Mesothelial cell of epicardium (in vitro differentiated cells): ENCODE measurements at regions not wholly inside any gene's neighbourhood (a gene's known extent, or its start where the extent isn't known, plus 50 kb on each side); places are given as distances from the start of the nearest gene placed in this dataset.

Source experiments
- DNase-seq, 2 experiments: peaks; one replicate each; pipeline ENCODE4 v3.0.0; 2021; ENCODE audit warnings: low spot score in 2 of 2; ENCODE audit not compliant: unreplicated experiment in 2 of 2
- H3K27ac Mint-ChIP-seq: 2 replicates; pipeline ENCODE4 v1.8.0; 2021; ENCODE audit warnings: mixed read lengths
- H3K27me3 Mint-ChIP-seq: 2 replicates; pipeline ENCODE4 v1.8.0; 2021; ENCODE audit warnings: low read depth, mixed read lengths
- H3K36me3 Mint-ChIP-seq: 2 replicates; pipeline ENCODE4 v1.8.0; 2021; ENCODE audit warnings: mixed read lengths
- H3K4me1 Mint-ChIP-seq: 2 replicates; pipeline ENCODE4 v1.8.0; 2021; ENCODE audit warnings: mixed read lengths
- H3K4me3 Mint-ChIP-seq: 2 replicates; pipeline ENCODE4 v1.8.0; 2021; ENCODE audit warnings: mild to moderate bottlenecking, moderate library complexity, mixed read lengths
- H3K9me3 Mint-ChIP-seq: 2 replicates; pipeline ENCODE4 v1.8.0; 2021; ENCODE audit warnings: mixed read lengths
- TF ChIP-seq, protein P1 (sequence below): fragments of 200-600 bp; sonication (generic); IDR thresholded peaks from one replicate; pipeline ENCODE4 v1.5.0; 2021; ENCODE audit warnings: antibody characterized with exemption; ENCODE audit not compliant: unreplicated experiment

DNA sequence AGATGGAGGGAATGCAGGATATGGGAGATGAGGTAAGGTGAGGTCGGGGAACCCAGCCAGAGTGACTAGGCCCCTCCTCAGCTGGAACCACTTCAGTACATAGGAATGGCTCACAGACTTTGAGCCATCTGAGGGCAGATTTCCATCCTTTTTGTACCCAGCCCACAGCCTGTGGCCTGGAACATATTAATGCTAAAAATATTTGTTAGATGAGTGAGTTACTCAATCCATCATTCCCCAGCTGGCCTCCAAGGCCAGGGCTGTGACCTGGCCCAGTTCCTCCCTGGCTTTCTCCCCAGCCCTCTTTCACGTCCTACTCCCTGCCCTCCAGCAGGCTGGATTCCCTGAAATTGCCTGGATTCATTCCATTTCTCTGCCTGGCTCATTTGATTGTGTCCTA, 57.2 kb upstream of the PRDM11 start:
- peaks cover 31% of the 10 kb centered on the region for H3K4me1 Mint-ChIP-seq
- DNase-seq, result no peak
- H3K9me3 Mint-ChIP-seq, result no peaks in the 10 kb centered on the region
- no peak overlapping the region for H3K4me3 Mint-ChIP-seq
- TF ChIP-seq, protein P1, sequence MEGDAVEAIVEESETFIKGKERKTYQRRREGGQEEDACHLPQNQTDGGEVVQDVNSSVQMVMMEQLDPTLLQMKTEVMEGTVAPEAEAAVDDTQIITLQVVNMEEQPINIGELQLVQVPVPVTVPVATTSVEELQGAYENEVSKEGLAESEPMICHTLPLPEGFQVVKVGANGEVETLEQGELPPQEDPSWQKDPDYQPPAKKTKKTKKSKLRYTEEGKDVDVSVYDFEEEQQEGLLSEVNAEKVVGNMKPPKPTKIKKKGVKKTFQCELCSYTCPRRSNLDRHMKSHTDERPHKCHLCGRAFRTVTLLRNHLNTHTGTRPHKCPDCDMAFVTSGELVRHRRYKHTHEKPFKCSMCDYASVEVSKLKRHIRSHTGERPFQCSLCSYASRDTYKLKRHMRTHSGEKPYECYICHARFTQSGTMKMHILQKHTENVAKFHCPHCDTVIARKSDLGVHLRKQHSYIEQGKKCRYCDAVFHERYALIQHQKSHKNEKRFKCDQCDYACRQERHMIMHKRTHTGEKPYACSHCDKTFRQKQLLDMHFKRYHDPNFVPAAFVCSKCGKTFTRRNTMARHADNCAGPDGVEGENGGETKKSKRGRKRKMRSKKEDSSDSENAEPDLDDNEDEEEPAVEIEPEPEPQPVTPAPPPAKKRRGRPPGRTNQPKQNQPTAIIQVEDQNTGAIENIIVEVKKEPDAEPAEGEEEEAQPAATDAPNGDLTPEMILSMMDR, result no peak
- no peak overlapping the region for H3K27ac Mint-ChIP-seq
- H3K27me3 Mint-ChIP-seq, result peaks cover 11% of the 10 kb centered on the region
- H3K36me3 Mint-ChIP-seq, result no peaks in the 10 kb centered on the region

DNA sequence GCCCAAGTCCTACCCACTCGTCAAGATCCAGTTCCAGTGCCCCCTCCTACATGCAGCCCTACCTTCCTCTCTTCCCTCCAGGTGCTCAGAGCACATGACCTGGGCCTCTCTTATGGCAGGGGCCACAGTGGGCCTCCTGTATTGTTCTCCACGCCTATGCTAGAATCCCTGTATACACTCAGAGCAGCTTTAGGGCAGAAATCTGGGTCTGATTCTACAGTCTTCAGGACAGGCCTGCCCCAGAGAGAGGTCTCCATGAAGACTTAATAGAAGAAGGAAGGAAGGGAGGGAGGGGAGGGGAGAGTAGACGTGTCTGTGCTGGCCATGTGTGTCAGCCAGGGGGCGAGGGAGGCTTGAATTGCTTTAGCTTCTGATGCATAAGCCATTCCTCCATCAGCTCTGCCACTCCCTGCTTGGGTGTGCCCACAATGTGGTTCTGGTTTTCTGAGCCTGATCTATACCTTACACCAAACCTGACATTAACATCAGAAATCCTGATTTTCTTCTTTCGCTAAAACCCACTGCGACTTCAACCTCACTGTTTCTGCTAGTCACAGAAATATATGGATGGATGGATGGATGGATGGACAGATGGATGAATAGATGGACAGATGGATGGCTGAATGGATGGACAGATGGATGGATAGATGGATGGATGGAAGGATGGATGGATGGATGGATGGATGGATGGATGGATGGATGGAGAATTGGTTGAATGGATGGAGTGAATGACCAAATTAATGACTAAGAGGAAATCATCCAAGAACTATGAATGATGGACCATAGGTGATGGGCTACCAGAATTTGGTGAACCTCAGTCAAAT, 56.6 kb upstream of the PRDM11 start:
- no peaks in the 10 kb centered on the region for H3K36me3 Mint-ChIP-seq
- peaks cover 8% of the 10 kb centered on the region for H3K27me3 Mint-ChIP-seq
- peaks cover 31% of the 10 kb centered on the region for H3K4me1 Mint-ChIP-seq
- TF ChIP-seq, protein P1, result no peak
- no peaks in the 10 kb centered on the region for H3K9me3 Mint-ChIP-seq
- H3K27ac Mint-ChIP-seq, result no peak overlapping the region
- no peak for DNase-seq
- no peak overlapping the region for H3K4me3 Mint-ChIP-seq

DNA sequence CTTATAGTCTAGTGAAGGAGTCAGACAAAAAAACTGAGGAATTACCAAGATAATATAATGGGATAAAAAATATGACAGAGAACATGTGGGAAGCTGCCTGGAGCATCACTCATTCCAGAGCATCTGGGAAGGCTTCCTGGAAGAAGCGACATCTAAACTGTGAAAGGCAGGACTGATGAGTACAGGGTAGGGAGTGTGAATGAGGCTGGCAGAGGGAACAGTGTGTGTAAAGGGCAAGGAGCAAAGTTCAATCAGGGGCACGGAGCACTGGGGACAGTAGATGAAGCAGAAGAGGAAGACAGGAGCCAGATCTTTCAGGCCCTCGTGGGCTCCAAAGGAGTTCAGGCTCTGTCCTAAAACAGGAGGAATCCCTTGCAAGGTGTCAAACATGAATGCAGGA, 55.8 kb upstream of the PRDM11 start:
- Mint-ChIP-seq H3K27ac (no peak overlapping the region), H3K4me1 (peaks cover 31% of the 10 kb centered on the region), H3K9me3 (no peaks in the 10 kb centered on the region), H3K36me3 (no peaks in the 10 kb centered on the region), H3K27me3 (peaks cover 15% of the 10 kb centered on the region), H3K4me3 (no peak overlapping the region)
- no peak for DNase-seq
- TF ChIP-seq, protein P1, result no peak

DNA sequence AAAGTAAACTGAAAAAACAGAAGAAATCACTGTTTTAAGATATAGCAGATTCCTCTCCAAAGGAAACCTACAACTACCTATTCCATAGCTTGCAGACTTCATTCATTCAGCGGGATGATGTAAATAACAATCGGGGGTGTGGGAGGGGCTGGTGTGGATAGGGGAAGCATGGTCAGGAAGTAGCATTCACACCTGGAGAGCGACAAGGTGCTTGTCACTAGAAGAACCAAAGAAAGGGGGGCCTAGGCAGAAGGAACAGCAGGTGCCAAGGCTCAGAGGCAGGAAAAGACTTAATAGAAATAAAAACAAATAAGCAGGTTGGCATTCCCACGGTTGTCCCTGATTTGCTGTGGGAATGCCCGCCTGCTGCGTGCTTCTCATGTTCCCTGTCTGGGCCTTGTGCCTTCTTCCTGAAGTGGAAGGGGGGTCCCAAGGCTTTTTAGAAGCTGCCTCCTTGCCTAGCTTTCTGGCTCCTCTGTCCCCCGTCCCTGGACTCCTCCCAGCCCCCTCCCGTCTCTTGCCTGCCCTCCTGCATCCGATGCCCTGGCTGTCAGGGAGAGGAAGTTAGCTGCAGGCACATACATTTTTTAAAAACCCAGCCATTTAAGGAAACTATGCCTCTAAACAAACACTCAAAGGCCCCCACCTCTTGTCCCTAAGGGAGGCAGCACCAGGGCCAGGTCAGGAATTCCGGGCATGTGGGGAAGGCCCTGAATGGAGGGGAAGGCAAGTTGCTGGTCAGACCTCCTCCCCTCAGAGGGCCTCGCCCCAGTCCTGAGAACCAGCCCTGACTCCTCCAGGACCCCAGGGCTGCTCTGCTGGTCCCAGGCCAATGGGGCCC, 54.7 kb upstream of the PRDM11 start:
- DNase-seq, result no peak
- Mint-ChIP-seq H3K27me3 (peaks cover 26% of the 10 kb centered on the region), H3K4me1 (peaks cover 31% of the 10 kb centered on the region), H3K4me3 (no peak overlapping the region), H3K27ac (no peak overlapping the region), H3K36me3 (no peaks in the 10 kb centered on the region), H3K9me3 (no peaks in the 10 kb centered on the region)
- TF ChIP-seq, protein P1, result no peak

DNA sequence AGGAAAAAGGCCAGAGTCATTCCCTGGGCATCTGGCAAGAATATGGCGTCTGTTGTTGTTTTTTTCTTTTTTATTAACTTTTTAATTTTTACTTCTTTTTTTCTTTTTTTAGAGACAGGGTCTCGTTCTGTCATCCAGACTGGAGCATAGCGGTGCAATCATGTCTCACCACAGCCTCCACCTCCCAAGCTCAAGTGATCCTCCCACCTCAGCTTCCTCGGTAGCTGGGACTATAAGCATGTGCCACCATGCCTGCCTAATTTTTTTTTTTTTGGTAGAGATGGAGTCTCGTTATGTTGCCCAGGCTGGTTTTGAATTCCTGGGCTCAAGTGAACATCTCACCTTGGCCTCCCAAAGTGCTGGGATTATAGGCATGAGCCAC, 54.0 kb upstream of the PRDM11 start:
- no peak overlapping the region for H3K4me3 Mint-ChIP-seq
- H3K9me3 Mint-ChIP-seq, result no peaks in the 10 kb centered on the region
- H3K27me3 Mint-ChIP-seq, result peaks cover 30% of the 10 kb centered on the region
- peaks cover 28% of the 10 kb centered on the region for H3K4me1 Mint-ChIP-seq
- H3K36me3 Mint-ChIP-seq, result no peaks in the 10 kb centered on the region
- TF ChIP-seq, protein P1, result no peak
- no peak for DNase-seq
- no peak overlapping the region for H3K27ac Mint-ChIP-seq
